SK-N-SH (cell line): ENCODE measurements at regions not wholly inside any gene's neighbourhood (a gene's known extent, or its start where the extent isn't known, plus 50 kb on each side); places are given as distances from the start of the nearest gene placed in this dataset.

ENCODE experiments used
- CTCF ChIA-PET: fragments of 300-600, 350-600 bp; formaldehyde crosslinking; extraction: SDS; loops from one replicate; lab custom pipeline; 2021; lab: Yijun Ruan, JAX
- POLR2A ChIA-PET: fragments of 350-600 bp; sonication (Branson Sonifier 250); formaldehyde crosslinking; extraction: SDS; loops from one replicate; lab custom pipeline; 2020; ENCODE audit warnings: antibody characterized with exemption, inconsistent platforms; lab: Yijun Ruan, JAX
- DNase-seq: peaks from one replicate; pipeline ENCODE4 v3.0.0; 2012
- H2AFZ ChIP-seq: fragments of 200-600 bp; sonication (generic); 2 replicates; pipeline ENCODE4 v1.8.1; 2016; ENCODE audit warnings: antibody characterized with exemption, mild to moderate bottlenecking, low read depth
- H3F3A ChIP-seq: fragments of 200-600 bp; sonication (generic); replicated peaks from 2 replicates; pipeline ENCODE3; 2016; ENCODE audit warnings: antibody characterized with exemption, mild to moderate bottlenecking; ENCODE audit not compliant: insufficient read depth
- H3K27ac ChIP-seq, 2 experiments: fragments of 200-500 bp in 1 of 2; fragments of 200-600 bp in 1 of 2; sonication (Bioruptor generic) in 1 of 2; sonication (generic), shearing (Covaris generic) in 1 of 2; 2 replicates each; pipeline versions ENCODE4 v1.5.1 to v1.6.1; 2014 to 2016; ENCODE audit warnings: low read depth in 2 of 2, inconsistent platforms in 1 of 2, low read length in 1 of 2, mild to moderate bottlenecking in 1 of 2, mixed read lengths in 1 of 2
- H3K27me3 ChIP-seq: fragments of 200-600 bp; sonication (generic), shearing (Covaris generic); 2 replicates; pipeline ENCODE4 v1.6.1; 2016; ENCODE audit warnings: mixed run types; ENCODE audit not compliant: insufficient read depth
- H3K36me3 ChIP-seq, 2 experiments: fragments of 200-500 bp in 1 of 2; fragments of 200-600 bp in 1 of 2; sonication (Bioruptor generic) in 1 of 2; sonication (generic) in 1 of 2; replicated peaks in 1 of 2; 2 replicates each; pipeline versions ENCODE3 to v1.5.1; 2014 to 2016; ENCODE audit warnings: low read length in 1 of 2, mild to moderate bottlenecking in 1 of 2; ENCODE audit not compliant: insufficient read depth in 2 of 2, control insufficient read depth in 1 of 2
- H3K4me1 ChIP-seq, 2 experiments: fragments of 200-500 bp in 1 of 2; fragments of 200-600 bp in 1 of 2; sonication (Bioruptor generic) in 1 of 2; sonication (generic), shearing (Covaris generic) in 1 of 2; 2 replicates each; pipeline versions ENCODE4 v1.5.1 to v1.6.1; 2014 to 2016; ENCODE audit warnings: low read depth in 1 of 2, low read length in 1 of 2, mixed run types in 1 of 2; ENCODE audit not compliant: insufficient read depth in 2 of 2, control insufficient read depth in 1 of 2
- H3K4me2 ChIP-seq: fragments of 200-600 bp; sonication (generic), shearing (Covaris generic); 2 replicates; pipeline ENCODE4 v1.6.1; 2017; ENCODE audit warnings: mixed run types
- H3K4me3 ChIP-seq, 2 experiments: fragments of 200-500 bp in 1 of 2; fragments of 200-600 bp in 1 of 2; sonication (Bioruptor generic) in 1 of 2; sonication (generic), shearing (Covaris generic) in 1 of 2; 2 replicates each; pipeline versions ENCODE4 v1.5.1 to v1.8.1; 2014 to 2016; ENCODE audit warnings: low read depth in 2 of 2, inconsistent platforms in 1 of 2, low read length in 1 of 2, mild to moderate bottlenecking in 1 of 2, mixed read lengths in 1 of 2, moderate library complexity in 1 of 2
- H3K79me2 ChIP-seq: fragments of 200-600 bp; sonication (generic); 2 replicates; pipeline ENCODE4 v1.8.1; 2017; ENCODE audit warnings: mild to moderate bottlenecking; ENCODE audit not compliant: insufficient read depth
- H3K9ac ChIP-seq: fragments of 200-600 bp; sonication (generic); 2 replicates; pipeline ENCODE4 v1.6.1; 2017; ENCODE audit warnings: mixed run types
- H3K9me2 ChIP-seq: fragments of 200-600 bp; sonication (generic); 2 replicates; pipeline ENCODE4 v1.6.1; 2017; ENCODE audit warnings: mixed run types
- H3K9me3 ChIP-seq: fragments of 200-600 bp; sonication (generic); 2 replicates; pipeline ENCODE4 v1.6.1; 2017; ENCODE audit warnings: mixed run types, mild to moderate bottlenecking, moderate library complexity
- H4K20me1 ChIP-seq: fragments of 200-600 bp; sonication (generic); 2 replicates; pipeline ENCODE4 v1.6.1; 2017; ENCODE audit warnings: mild to moderate bottlenecking, mixed run types; ENCODE audit not compliant: insufficient read depth
- EP300 ChIP-seq, 2 experiments: IDR thresholded peaks; 2 replicates each; pipeline versions ENCODE4 v1.4.0 to v1.6.1; 2012; ENCODE audit warnings: borderline replicate concordance in 1 of 2, low read depth in 1 of 2, low read length in 1 of 2
- EZH2phosphoT487 ChIP-seq: fragments of 200-600 bp; sonication (generic); IDR thresholded peaks from 2 replicates; pipeline ENCODE4 v1.6.1; 2017; ENCODE audit warnings: low read depth, mixed run types, mild to moderate bottlenecking, antibody characterized with exemption, moderate library complexity, borderline replicate concordance
- FOSL2 ChIP-seq: IDR thresholded peaks from 2 replicates; pipeline ENCODE4 v1.4.0; 2012; ENCODE audit warnings: low read depth, mild to moderate bottlenecking, moderate library complexity, borderline replicate concordance
- FOXM1 ChIP-seq: IDR thresholded peaks from 2 replicates; pipeline ENCODE4 v1.4.0; 2012; ENCODE audit warnings: low read depth, mild to moderate bottlenecking
- GABPA ChIP-seq: IDR thresholded peaks from 2 replicates; pipeline ENCODE4 v1.4.0; 2012; ENCODE audit warnings: low read depth, mild to moderate bottlenecking
- NFIC ChIP-seq: IDR thresholded peaks from 2 replicates; pipeline ENCODE4 v1.4.0; 2012; ENCODE audit warnings: borderline replicate concordance
- RCOR1 ChIP-seq: fragments of 150-350 bp; IDR thresholded peaks from 2 replicates; pipeline ENCODE4 v1.6.1; 2017; ENCODE audit warnings: antibody characterized with exemption, low read length
- RXRA ChIP-seq: IDR thresholded peaks from 2 replicates; pipeline ENCODE4 v1.4.0; 2012; ENCODE audit warnings: low read depth, mild to moderate bottlenecking, borderline replicate concordance
- SIN3A ChIP-seq: IDR thresholded peaks from 2 replicates; pipeline ENCODE4 v1.6.1; 2012; ENCODE audit warnings: low read depth, mild to moderate bottlenecking, low read length, moderate library complexity, borderline replicate concordance
- TEAD4 ChIP-seq: IDR thresholded peaks from 2 replicates; pipeline ENCODE4 v1.4.0; 2012; ENCODE audit warnings: mild to moderate bottlenecking, borderline replicate concordance; ENCODE audit not compliant: insufficient read depth
- YY1 ChIP-seq: IDR thresholded peaks from 2 replicates; pipeline ENCODE4 v1.4.0; 2012; ENCODE audit warnings: low read depth, mild to moderate bottlenecking
- WGBS: methylation state at CpG from one replicate; pipeline ENCODE4 v1.1.6; 2017; ENCODE audit warnings: low lambda C conversion rate; 5-methylcytosine and 5-hydroxymethylcytosine counted together
- TF ChIP-seq, protein P1 (sequence below): IDR thresholded peaks from 2 replicates; pipeline ENCODE4 v1.4.0; 2012; ENCODE audit warnings: low read depth, borderline replicate concordance
- TF ChIP-seq, protein P2 (sequence below): IDR thresholded peaks from 2 replicates; pipeline ENCODE4 v1.4.0; 2012; ENCODE audit warnings: low read depth, borderline replicate concordance
- TF ChIP-seq, protein P3 (sequence below): fragments of 200-600 bp; sonication (generic); IDR thresholded peaks from 2 replicates; pipeline ENCODE4 v1.6.1; 2017; ENCODE audit warnings: antibody characterized with exemption, mild to moderate bottlenecking, moderate library complexity

DNA sequence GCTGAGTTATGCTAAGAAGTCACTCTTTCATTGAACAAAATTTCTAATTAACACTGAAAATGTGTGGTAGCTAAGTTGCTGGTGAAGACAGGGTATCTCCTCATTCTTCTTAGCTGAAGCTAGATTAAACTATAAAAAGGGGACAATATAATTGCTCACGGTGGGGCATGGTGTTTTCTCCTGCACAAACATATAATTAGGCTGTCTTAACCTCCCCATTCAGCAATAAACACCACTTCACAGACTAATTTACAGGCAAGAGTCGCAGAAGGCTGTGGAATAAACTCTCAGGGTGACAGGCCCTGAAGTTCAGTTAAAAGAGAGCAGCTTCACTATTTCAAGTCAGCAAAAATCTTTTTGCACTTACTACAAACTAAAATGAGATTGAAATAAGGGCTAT lies 338.9 kb upstream of the NT5E start (continued):
- TF ChIP-seq, protein P1, sequence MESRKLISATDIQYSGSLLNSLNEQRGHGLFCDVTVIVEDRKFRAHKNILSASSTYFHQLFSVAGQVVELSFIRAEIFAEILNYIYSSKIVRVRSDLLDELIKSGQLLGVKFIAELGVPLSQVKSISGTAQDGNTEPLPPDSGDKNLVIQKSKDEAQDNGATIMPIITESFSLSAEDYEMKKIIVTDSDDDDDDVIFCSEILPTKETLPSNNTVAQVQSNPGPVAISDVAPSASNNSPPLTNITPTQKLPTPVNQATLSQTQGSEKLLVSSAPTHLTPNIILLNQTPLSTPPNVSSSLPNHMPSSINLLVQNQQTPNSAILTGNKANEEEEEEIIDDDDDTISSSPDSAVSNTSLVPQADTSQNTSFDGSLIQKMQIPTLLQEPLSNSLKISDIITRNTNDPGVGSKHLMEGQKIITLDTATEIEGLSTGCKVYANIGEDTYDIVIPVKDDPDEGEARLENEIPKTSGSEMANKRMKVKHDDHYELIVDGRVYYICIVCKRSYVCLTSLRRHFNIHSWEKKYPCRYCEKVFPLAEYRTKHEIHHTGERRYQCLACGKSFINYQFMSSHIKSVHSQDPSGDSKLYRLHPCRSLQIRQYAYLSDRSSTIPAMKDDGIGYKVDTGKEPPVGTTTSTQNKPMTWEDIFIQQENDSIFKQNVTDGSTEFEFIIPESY, result no peak
- TF ChIP-seq GABPA, result no peak
- TF ChIP-seq, protein P2, sequence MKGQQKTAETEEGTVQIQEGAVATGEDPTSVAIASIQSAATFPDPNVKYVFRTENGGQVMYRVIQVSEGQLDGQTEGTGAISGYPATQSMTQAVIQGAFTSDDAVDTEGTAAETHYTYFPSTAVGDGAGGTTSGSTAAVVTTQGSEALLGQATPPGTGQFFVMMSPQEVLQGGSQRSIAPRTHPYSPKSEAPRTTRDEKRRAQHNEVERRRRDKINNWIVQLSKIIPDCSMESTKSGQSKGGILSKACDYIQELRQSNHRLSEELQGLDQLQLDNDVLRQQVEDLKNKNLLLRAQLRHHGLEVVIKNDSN, result no peak
- no peak for TF ChIP-seq NFIC
- no peak for TF ChIP-seq FOXM1

DNA sequence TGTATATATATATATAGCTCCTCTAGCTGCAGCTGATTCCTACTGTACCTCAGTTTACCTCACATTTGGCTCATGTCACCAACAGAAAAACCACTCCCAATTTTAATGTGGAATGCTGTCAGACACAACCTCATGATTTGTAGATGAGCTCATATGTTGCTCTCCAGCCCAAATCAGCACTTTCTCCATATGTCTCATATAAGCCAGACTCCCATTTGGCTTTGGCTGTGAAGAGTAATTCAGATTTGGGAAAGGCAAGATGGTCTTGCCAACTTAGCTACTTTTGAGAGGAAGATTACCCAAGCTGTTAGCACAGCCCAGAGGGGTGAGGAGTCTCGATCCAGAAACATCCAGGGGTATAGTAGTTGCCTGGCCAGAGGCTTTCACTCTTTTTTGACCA lies 342.2 kb upstream of the NT5E start:
- H3K4me3 ChIP-seq, result no peak overlapping the region
- no peaks in the 10 kb centered on the region for H3K4me1 ChIP-seq
- H3K27me3 ChIP-seq, result no peaks in the 10 kb centered on the region
- H3K27ac ChIP-seq, result no peak overlapping the region
- no peaks in the 10 kb centered on the region for H3K79me2 ChIP-seq
- no peaks in the 10 kb centered on the region for H4K20me1 ChIP-seq
- H3K9ac ChIP-seq, result no peak overlapping the region
- 0% methylated on average over 1 of the region's 1 CpG for WGBS
- POLR2A ChIA-PET, result no interaction called here
- no peaks in the 10 kb centered on the region for H3K9me3 ChIP-seq
- DNase-seq, result no peak
- TF ChIP-seq RXRA (no peak), RCOR1 (no peak), SIN3A (no peak)
- H3K4me2 ChIP-seq, result no peak overlapping the region
- H3K36me3 ChIP-seq, result no peaks in the 10 kb centered on the region
- CTCF ChIA-PET, result no interaction called here
- no peak overlapping the region for H2AFZ ChIP-seq
- H3F3A ChIP-seq, result no peaks in the 10 kb centered on the region
- H3K9me2 ChIP-seq, result no peaks in the 10 kb centered on the region

DNA sequence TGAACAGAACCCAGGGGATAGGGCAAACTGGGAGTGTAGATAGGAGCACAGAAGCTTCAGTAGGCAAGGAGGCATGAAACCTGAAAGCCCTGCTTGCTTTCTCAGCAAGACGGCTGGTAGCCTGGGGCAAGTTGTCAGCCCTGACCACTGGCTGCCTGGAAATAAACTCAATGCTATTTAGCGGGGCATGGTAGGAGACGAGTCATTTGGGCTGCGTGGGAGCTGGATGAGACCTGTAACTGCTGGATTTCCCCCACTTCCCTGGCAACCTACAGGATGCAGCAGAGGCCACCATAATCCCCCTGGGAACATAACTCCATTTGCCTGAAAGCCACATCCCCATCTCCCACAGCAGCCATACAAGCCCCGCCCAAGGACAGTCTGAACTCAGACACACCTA lies 332.6 kb upstream of the TBX18 start:
- Histone ChIP-seq H3K79me2 (no peaks in the 10 kb centered on the region), H3K4me2 (no peak overlapping the region), H3K9me3 (no peaks in the 10 kb centered on the region), H2AFZ (no peak overlapping the region), H3F3A (no peaks in the 10 kb centered on the region), H3K27ac (no peak overlapping the region), H3K9me2 (no peaks in the 10 kb centered on the region), H3K4me1 (no peaks in the 10 kb centered on the region), H3K9ac (no peak overlapping the region), H3K27me3 (no peaks in the 10 kb centered on the region), H3K36me3 (no peaks in the 10 kb centered on the region), H4K20me1 (no peaks in the 10 kb centered on the region), H3K4me3 (no peak overlapping the region)
- POLR2A ChIA-PET, result no interaction called here
- TF ChIP-seq, protein P3, sequence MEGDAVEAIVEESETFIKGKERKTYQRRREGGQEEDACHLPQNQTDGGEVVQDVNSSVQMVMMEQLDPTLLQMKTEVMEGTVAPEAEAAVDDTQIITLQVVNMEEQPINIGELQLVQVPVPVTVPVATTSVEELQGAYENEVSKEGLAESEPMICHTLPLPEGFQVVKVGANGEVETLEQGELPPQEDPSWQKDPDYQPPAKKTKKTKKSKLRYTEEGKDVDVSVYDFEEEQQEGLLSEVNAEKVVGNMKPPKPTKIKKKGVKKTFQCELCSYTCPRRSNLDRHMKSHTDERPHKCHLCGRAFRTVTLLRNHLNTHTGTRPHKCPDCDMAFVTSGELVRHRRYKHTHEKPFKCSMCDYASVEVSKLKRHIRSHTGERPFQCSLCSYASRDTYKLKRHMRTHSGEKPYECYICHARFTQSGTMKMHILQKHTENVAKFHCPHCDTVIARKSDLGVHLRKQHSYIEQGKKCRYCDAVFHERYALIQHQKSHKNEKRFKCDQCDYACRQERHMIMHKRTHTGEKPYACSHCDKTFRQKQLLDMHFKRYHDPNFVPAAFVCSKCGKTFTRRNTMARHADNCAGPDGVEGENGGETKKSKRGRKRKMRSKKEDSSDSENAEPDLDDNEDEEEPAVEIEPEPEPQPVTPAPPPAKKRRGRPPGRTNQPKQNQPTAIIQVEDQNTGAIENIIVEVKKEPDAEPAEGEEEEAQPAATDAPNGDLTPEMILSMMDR, result no peak
- TF ChIP-seq EZH2phosphoT487, result no peak
- TF ChIP-seq FOSL2, result no peak
- no peak for TF ChIP-seq YY1
- TF ChIP-seq TEAD4, result no peak
- TF ChIP-seq EP300 (IDR thresholded peaks at IDR 0.05; ENCODE audit: borderline replicate concordance in 1 of 2, low read depth in 1 of 2, low read length in 1 of 2), result no peak
- TF ChIP-seq RCOR1, result no peak
- TF ChIP-seq GABPA, result no peak
- no peak for DNase-seq
- CTCF ChIA-PET, result no interaction called here
- WGBS, result 10% methylated on average over 2 of the region's 5 CpGs
